HG03521 (cell line): ENCODE measurements at regions not wholly inside any gene's neighbourhood (a gene's known extent, or its start where the extent isn't known, plus 50 kb on each side); places are given as distances from the start of the nearest gene placed in this dataset.

Experiments used
- ATAC-seq: cut with Tn5 transposase; IDR thresholded peaks from one replicate; pipeline ENCODE4 v1.9.1; 2021; ENCODE audit warnings: mild to moderate bottlenecking, moderate library complexity; ENCODE audit not compliant: unreplicated experiment

- ATAC-seq: no peak
Measured at GRCh38 chr5:82330530-82331270, 52.5 kb upstream of the RPS23 start.

- no peak for ATAC-seq
Measured at GRCh38 chr5:82329393-82329792, 51.2 kb upstream of the RPS23 start.
